HEK293T (cell line): ENCODE measurements at regions not wholly inside any gene's neighbourhood (a gene's known extent, or its start where the extent isn't known, plus 50 kb on each side); places are given as distances from the start of the nearest gene placed in this dataset.

Experiments used
- CTCF ChIA-PET: fragments of 350-600 bp; formaldehyde crosslinking; extraction: SDS; loops from one replicate; lab custom pipeline; 2021; ENCODE audit warnings: antibody characterized with exemption, inconsistent platforms; lab: Yijun Ruan, JAX
- POLR2A ChIA-PET: fragments of 350-600 bp; formaldehyde crosslinking; extraction: SDS; loops from one replicate; lab custom pipeline; 2020; ENCODE audit warnings: antibody characterized with exemption, inconsistent platforms; lab: Yijun Ruan, JAX
- DNase-seq: peaks from one replicate; pipeline ENCODE4 v3.0.0; 2012; ENCODE audit warnings: mixed read lengths; ENCODE audit errors: extremely low spot score
- ARNT ChIP-seq: fragments of 450-650 bp; IDR thresholded peaks from 2 replicates; pipeline ENCODE4 v1.6.1; 2017; ENCODE audit warnings: mild to moderate bottlenecking
- BHLHE40 ChIP-seq: fragments of 450-650 bp; IDR thresholded peaks from 2 replicates; pipeline ENCODE4 v1.6.1; 2016; ENCODE audit warnings: mild to moderate bottlenecking, moderate library complexity, borderline replicate concordance
- CTBP1 ChIP-seq: fragments of 450-650 bp; IDR thresholded peaks from 2 replicates; pipeline ENCODE4 v1.6.1; 2016; ENCODE audit warnings: borderline replicate concordance
- ELF4 ChIP-seq: fragments of 450-650 bp; IDR thresholded peaks from 2 replicates; pipeline ENCODE4 v1.6.1; 2017; ENCODE audit warnings: antibody characterized with exemption
- FOXA1 ChIP-seq: fragments of 450-650 bp; IDR thresholded peaks from 2 replicates; pipeline ENCODE4 v1.6.1; 2016; ENCODE audit warnings: mild to moderate bottlenecking
- FOXK2 ChIP-seq: fragments of 450-650 bp; IDR thresholded peaks from 2 replicates; pipeline ENCODE4 v1.6.1; 2016; ENCODE audit warnings: mild to moderate bottlenecking
- FOXM1 ChIP-seq: fragments of 450-650 bp; IDR thresholded peaks from 2 replicates; pipeline ENCODE4 v1.6.1; 2017; ENCODE audit warnings: mild to moderate bottlenecking, borderline replicate concordance
- HDGF ChIP-seq: fragments of 450-650 bp; IDR thresholded peaks from 2 replicates; pipeline ENCODE4 v1.6.1; 2017; ENCODE audit warnings: antibody characterized with exemption, borderline replicate concordance
- L3MBTL2 ChIP-seq: fragments of 450-650 bp; conservative IDR thresholded peaks from 2 replicates; pipeline ENCODE4 v1.6.1; 2016; ENCODE audit warnings: mild to moderate bottlenecking
- LEF1 ChIP-seq: fragments of 450-650 bp; IDR thresholded peaks from 2 replicates; pipeline ENCODE4 v1.6.1; 2017; ENCODE audit warnings: mild to moderate bottlenecking, borderline replicate concordance
- NFRKB ChIP-seq: fragments of 450-650 bp; IDR thresholded peaks from 2 replicates; pipeline ENCODE4 v1.6.1; 2016; ENCODE audit warnings: mild to moderate bottlenecking, moderate library complexity
- SP1 ChIP-seq: fragments of 450-650 bp; IDR thresholded peaks from 2 replicates; pipeline ENCODE4 v1.6.1; 2017
- SUZ12 ChIP-seq: fragments of 450-650 bp; IDR thresholded peaks from 2 replicates; pipeline ENCODE4 v1.6.1; 2016; ENCODE audit warnings: mild to moderate bottlenecking
- TARDBP ChIP-seq: fragments of 450-650 bp; IDR thresholded peaks from 2 replicates; pipeline ENCODE4 v1.6.1; 2016
- ZNF384 ChIP-seq: fragments of 450-650 bp; IDR thresholded peaks from 2 replicates; pipeline ENCODE4 v1.6.1; 2016
- TF ChIP-seq, protein P1 (sequence below): fragments of 450-650 bp; IDR thresholded peaks from 2 replicates; pipeline ENCODE4 v1.6.1; 2016

DNA sequence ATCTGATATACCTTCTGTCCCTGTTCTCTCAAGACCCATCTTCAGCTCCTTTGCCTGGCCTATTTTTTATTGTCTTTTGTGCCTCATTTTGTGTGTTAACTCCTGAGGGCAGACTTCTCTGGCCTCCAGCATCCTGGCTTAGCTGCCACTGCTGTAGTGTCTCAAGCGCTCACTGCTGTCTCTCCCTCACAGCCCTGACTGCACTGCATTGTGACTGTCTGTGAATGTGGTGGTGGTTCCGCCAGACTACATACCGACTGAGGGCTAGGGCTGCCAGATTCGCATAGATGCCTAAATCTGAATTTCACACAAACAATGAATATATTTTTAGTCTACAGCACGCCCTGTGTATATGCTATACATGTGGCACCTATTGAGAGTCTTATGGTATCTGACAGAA lies 1088.9 kb upstream of the TMEM132C start:
- TF ChIP-seq LEF1 (no peak), FOXK2 (no peak), ELF4 (no peak), FOXA1 (no peak), FOXM1 (no peak), ZNF384 (no peak), ARNT (no peak), NFRKB (no peak), HDGF (no peak), CTBP1 (no peak), SP1 (no peak), L3MBTL2 (no peak), BHLHE40 (no peak), SUZ12 (no peak), TARDBP (no peak)
- TF ChIP-seq, protein P1, sequence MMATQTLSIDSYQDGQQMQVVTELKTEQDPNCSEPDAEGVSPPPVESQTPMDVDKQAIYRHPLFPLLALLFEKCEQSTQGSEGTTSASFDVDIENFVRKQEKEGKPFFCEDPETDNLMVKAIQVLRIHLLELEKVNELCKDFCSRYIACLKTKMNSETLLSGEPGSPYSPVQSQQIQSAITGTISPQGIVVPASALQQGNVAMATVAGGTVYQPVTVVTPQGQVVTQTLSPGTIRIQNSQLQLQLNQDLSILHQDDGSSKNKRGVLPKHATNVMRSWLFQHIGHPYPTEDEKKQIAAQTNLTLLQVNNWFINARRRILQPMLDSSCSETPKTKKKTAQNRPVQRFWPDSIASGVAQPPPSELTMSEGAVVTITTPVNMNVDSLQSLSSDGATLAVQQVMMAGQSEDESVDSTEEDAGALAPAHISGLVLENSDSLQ: no peak
- ChIA-PET POLR2A (no interaction called here), CTCF (no interaction called here)
- no peak for DNase-seq

DNA sequence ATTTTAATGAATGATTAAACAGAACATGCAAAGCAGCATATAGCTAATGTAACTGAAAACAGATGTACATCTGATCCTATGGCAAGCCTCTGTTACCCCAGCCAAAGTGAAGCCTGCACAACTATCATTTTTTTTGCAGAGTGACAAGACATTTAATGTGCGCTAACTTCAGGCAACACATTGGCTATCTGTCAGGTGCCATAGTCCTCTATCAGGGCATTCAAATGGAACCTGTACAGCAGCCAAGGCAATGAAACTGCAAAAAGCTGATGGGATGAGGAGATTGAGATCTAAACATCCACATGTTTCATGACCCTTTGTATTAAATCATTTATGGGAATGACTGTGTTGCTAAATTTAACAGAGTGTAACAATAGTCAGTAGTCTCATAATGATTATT lies 1088.5 kb upstream of the TMEM132C start:
- CTCF ChIA-PET: no interaction called here
- DNase-seq: no peak
- TF ChIP-seq SUZ12 (no peak), ARNT (no peak), SP1 (no peak), CTBP1 (no peak), HDGF (no peak), NFRKB (no peak), BHLHE40 (no peak)
- TF ChIP-seq, protein P1: no peak
- POLR2A ChIA-PET: no interaction called here

DNA sequence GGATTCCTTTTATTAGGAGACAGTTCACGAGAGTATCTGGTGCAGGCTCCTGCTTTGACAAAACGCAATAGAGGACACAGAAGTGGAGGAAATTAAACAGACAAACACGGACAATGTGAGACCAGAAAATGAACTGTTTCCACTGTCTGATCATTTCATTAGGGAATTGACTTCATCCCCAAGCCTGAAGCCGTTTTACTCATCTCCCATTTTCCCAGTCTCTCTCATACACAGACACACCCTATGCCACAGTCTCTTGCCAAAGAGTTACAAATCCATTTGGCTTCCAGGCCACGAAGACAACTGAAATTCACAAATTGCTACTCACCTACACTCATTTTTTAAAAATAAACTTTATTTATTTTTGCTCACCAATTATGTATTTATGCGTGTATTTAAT lies 1087.8 kb upstream of the TMEM132C start:
- DNase-seq: no peak
- ChIA-PET CTCF (no interaction called here), POLR2A (no interaction called here)
- TF ChIP-seq CTBP1 (no peak), BHLHE40 (no peak), NFRKB (no peak), FOXA1 (no peak), L3MBTL2 (no peak), FOXM1 (no peak), ELF4 (no peak), ARNT (no peak), LEF1 (no peak), HDGF (no peak)
- TF ChIP-seq, protein P1: no peak

DNA sequence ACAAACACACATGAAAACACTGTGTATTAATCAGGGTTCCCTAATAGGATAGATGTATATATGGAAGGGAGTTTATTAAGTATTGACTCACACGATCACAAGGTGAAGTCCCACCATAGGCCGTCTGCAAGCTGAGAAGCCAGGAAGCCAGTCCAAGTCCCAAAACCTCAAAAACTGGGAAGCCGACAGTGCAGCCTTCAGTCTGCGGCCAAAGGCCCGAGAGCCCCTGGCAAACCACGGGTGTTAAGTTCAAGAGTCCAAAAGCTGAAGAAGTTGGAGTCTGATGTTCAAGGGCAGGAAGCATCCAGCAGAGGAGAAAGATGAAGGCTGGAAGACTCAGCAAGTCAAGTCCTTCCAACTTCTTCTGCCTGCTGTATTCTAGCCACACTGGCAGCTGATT lies 1085.0 kb upstream of the TMEM132C start:
- TF ChIP-seq, protein P1: no peak
- TF ChIP-seq FOXA1 (no peak), HDGF (no peak), ARNT (no peak), TARDBP (no peak), BHLHE40 (no peak), SP1 (no peak), L3MBTL2 (no peak), ZNF384 (no peak), CTBP1 (no peak), ELF4 (no peak), FOXK2 (no peak), FOXM1 (no peak), NFRKB (no peak), SUZ12 (no peak)
- no peak for DNase-seq
- CTCF ChIA-PET: no interaction called here
- POLR2A ChIA-PET: no interaction called here

DNA sequence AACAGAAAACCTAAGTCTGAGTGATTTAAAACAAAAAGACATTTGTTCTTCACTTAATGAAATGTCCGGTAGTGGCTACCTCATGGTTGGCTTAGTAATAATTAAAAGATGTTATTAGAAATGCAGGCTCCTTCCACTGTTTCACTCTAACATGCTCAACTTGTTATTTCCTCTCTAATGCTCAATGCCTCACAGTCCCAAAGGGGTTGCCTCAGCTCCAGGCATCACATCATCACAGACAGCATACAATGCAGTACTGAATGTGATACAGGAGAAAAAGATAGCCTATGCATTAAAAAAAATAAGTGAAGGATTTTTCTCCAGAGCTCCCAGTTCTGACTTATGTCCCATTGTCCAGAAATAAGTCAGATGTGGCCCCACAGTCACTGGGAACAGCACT lies 1077.0 kb upstream of the TMEM132C start:
- ChIA-PET CTCF (no interaction called here), POLR2A (no interaction called here)
- no peak for TF ChIP-seq SUZ12
- no peak for TF ChIP-seq CTBP1
- TF ChIP-seq L3MBTL2: no peak
- no peak for TF ChIP-seq TARDBP
- no peak for DNase-seq

DNA sequence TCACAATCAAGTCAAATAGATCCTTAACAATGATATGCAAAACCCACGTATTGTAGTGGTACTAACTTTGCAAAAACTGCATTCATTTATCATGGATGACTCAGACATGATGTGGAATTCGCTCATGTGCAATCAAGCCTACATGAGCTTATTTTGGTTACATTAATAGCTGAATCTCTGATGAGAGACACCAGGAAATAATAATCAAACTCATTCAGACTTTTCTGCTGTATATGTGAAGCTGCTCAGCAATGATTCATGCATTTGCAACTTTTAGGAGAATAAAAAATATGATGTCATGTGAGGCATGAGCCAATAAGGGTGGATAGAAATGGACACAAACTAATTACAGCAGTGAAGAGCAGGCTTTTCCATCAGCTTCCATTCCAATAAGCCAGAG lies 1075.8 kb upstream of the TMEM132C start:
- CTCF ChIA-PET: no interaction called here
- TF ChIP-seq FOXK2 (no peak), TARDBP (no peak), ZNF384 (no peak), NFRKB (no peak), L3MBTL2 (no peak)
- TF ChIP-seq, protein P1: no peak
- POLR2A ChIA-PET: no interaction called here
- no peak for DNase-seq
